Muscle layer of duodenum (tissue), 2 donors: ENCODE measurements at regions not wholly inside any gene's neighbourhood (a gene's known extent, or its start where the extent isn't known, plus 50 kb on each side); places are given as distances from the start of the nearest gene placed in this dataset.
"Not testable (repeated sequence)": the region's sequence is repeated elsewhere in the genome, so short reads cannot be mapped to it uniquely, and the experiment has no call there.

ENCODE experiments used
- H3K27ac ChIP-seq: one replicate; pipeline ENCODE4 v1.7.0; 2013; ENCODE audit warnings: mild to moderate bottlenecking, low read length
- H3K27me3 ChIP-seq: one replicate; pipeline ENCODE4 v1.7.0; 2013; ENCODE audit warnings: low read depth, mild to moderate bottlenecking, control low read depth, low read length
- H3K36me3 ChIP-seq, 2 donors: one replicate each; pipeline ENCODE4 v1.7.0; 2013; ENCODE audit warnings: low read length in 2 of 2, control low read depth in 1 of 2, mild to moderate bottlenecking in 1 of 2; ENCODE audit not compliant: insufficient read depth in 2 of 2, control insufficient read depth in 1 of 2
- H3K4me1 ChIP-seq, 2 donors: one replicate each; pipeline ENCODE4 v1.7.0; 2013; ENCODE audit warnings: low read length in 2 of 2, mild to moderate bottlenecking in 2 of 2, control low read depth in 1 of 2, moderate library complexity in 1 of 2; ENCODE audit not compliant: insufficient read depth in 2 of 2, control insufficient read depth in 1 of 2
- H3K4me3 ChIP-seq, 2 donors: one replicate each; pipeline ENCODE4 v1.7.0; 2013; ENCODE audit warnings: low read length in 2 of 2, low read depth in 1 of 2, mild to moderate bottlenecking in 1 of 2
- H3K9me3 ChIP-seq, 2 donors: one replicate each; pipeline ENCODE4 v1.7.0; 2013; ENCODE audit warnings: low read length in 2 of 2, control low read depth in 1 of 2, mild to moderate bottlenecking in 1 of 2; ENCODE audit not compliant: control insufficient read depth in 1 of 2
- donor health status: healthy.

GRCh38 chr19:5290336-5291262 lies 50.0 kb downstream of the PTPRS start:
- Histone ChIP-seq H3K9me3 (no peaks in the 10 kb centered on the region), H3K27me3 (no peaks in the 10 kb centered on the region), H3K4me1 (peaks cover 0 to 51% of the 10 kb centered on the region in 2 donors), H3K27ac (no peak overlapping the region), H3K4me3 (peak overlapping the region in 1 of 2 donors; percentile 65), H3K36me3 (peaks cover 0 to 6% of the 10 kb centered on the region in 2 donors)

- Histone ChIP-seq H3K36me3 (peaks cover 0 to 16% of the 10 kb centered on the region in 2 donors), H3K27ac (no peak overlapping the region), H3K4me1 (peaks cover 0 to 50% of the 10 kb centered on the region in 2 donors), H3K9me3 (no peaks in the 10 kb centered on the region), H3K4me3 (no peak overlapping the region), H3K27me3 (no peaks in the 10 kb centered on the region)
These were observed 51.3 kb downstream of the PTPRS start for GRCh38 chr19:5289060-5289990.

GRCh38 chr19:5288347-5288739 lies 52.3 kb downstream of the PTPRS start:
- H3K27ac ChIP-seq, result no peak overlapping the region

GRCh38 chr19:5287066-5287465 lies 53.5 kb downstream of the PTPRS start:
- H3K4me3 ChIP-seq, result no peak overlapping the region
- H3K27me3 ChIP-seq, result no peaks in the 10 kb centered on the region
- H3K27ac ChIP-seq, result no peak overlapping the region
- peaks cover 0 to 41% of the 10 kb centered on the region in 2 donors for H3K4me1 ChIP-seq
- H3K36me3 ChIP-seq, result peaks cover 0 to 16% of the 10 kb centered on the region in 2 donors
- no peaks in the 10 kb centered on the region for H3K9me3 ChIP-seq

More at GRCh38 chr19:5288347-5288739, 52.3 kb downstream of the PTPRS start:
- H3K36me3 ChIP-seq, result peaks cover 0 to 16% of the 10 kb centered on the region in 2 donors
- H3K27me3 ChIP-seq, result no peaks in the 10 kb centered on the region
- peaks cover 0 to 45% of the 10 kb centered on the region in 2 donors for H3K4me1 ChIP-seq
- no peaks in the 10 kb centered on the region for H3K9me3 ChIP-seq
- peak overlapping the region in 1 of 2 donors; percentile 9 for H3K4me3 ChIP-seq

GRCh38 chr19:5286465-5287029 lies 54.1 kb downstream of the PTPRS start:
- no peak overlapping the region for H3K4me3 ChIP-seq
- H3K36me3 ChIP-seq, result peaks cover 0 to 16% of the 10 kb centered on the region in 2 donors
- no peaks in the 10 kb centered on the region for H3K9me3 ChIP-seq
- peaks cover 0 to 36% of the 10 kb centered on the region in 2 donors for H3K4me1 ChIP-seq
- H3K27me3 ChIP-seq, result no peaks in the 10 kb centered on the region
- H3K27ac ChIP-seq, result no peak overlapping the region

- peaks cover 0 to 16% of the 10 kb centered on the region in 2 donors for H3K36me3 ChIP-seq
These were observed 54.7 kb downstream of the PTPRS start for GRCh38 chr19:5285955-5286354.

GRCh38 chr19:5285311-5285710 lies 55.3 kb downstream of the PTPRS start:
- H3K27me3 ChIP-seq, result no peaks in the 10 kb centered on the region
- H3K27ac ChIP-seq, result no peak overlapping the region
- H3K4me1 ChIP-seq, result peaks cover 0 to 25% of the 10 kb centered on the region in 2 donors
- no peak overlapping the region for H3K4me3 ChIP-seq
- H3K36me3 ChIP-seq, result peaks cover 0 to 16% of the 10 kb centered on the region in 2 donors
- no peaks in the 10 kb centered on the region for H3K9me3 ChIP-seq

More at GRCh38 chr19:5285955-5286354, 54.7 kb downstream of the PTPRS start:
- no peak overlapping the region for H3K4me3 ChIP-seq
- no peaks in the 10 kb centered on the region for H3K27me3 ChIP-seq
- no peak overlapping the region for H3K27ac ChIP-seq
- peaks cover 0 to 30% of the 10 kb centered on the region in 2 donors for H3K4me1 ChIP-seq
- H3K9me3 ChIP-seq, result no peaks in the 10 kb centered on the region

GRCh38 chr19:5282901-5283300 lies 57.7 kb downstream of the PTPRS start:
- H3K36me3 ChIP-seq, result peaks cover 0 to 16% of the 10 kb centered on the region in 2 donors
- no peak overlapping the region for H3K4me3 ChIP-seq
- no peaks in the 10 kb centered on the region for H3K27me3 ChIP-seq
- no peak overlapping the region for H3K27ac ChIP-seq
- H3K9me3 ChIP-seq, result no peaks in the 10 kb centered on the region
- peaks cover 0 to 3% of the 10 kb centered on the region in 2 donors for H3K4me1 ChIP-seq

- Histone ChIP-seq H3K9me3 (no peaks in the 10 kb centered on the region), H3K27me3 (no peaks in the 10 kb centered on the region), H3K4me1 (no peaks in the 10 kb centered on the region), H3K4me3 (no peak overlapping the region), H3K27ac (no peak overlapping the region), H3K36me3 (peaks cover 0 to 16% of the 10 kb centered on the region in 2 donors)
These were observed 59.0 kb downstream of the PTPRS start for GRCh38 chr19:5281588-5281987.

GRCh38 chr19:5275668-5276067 lies 64.9 kb downstream of the PTPRS start:
- not testable (repeated sequence) for H3K4me1 ChIP-seq, H3K4me3 ChIP-seq, H3K27me3 ChIP-seq, H3K27ac ChIP-seq, H3K9me3 ChIP-seq
- peaks cover 9 to 18% of the 10 kb centered on the region in 2 donors for H3K36me3 ChIP-seq

- Histone ChIP-seq H3K27me3 (no peaks in the 10 kb centered on the region), H3K27ac (no peak overlapping the region), H3K36me3 (peaks cover 9 to 20% of the 10 kb centered on the region in 2 donors), H3K9me3 (no peaks in the 10 kb centered on the region), H3K4me1 (no peaks in the 10 kb centered on the region), H3K4me3 (no peak overlapping the region)
These were observed 66.8 kb downstream of the PTPRS start for GRCh38 chr19:5273782-5274181.
